ENCODE measurements at regions not wholly inside any gene's neighbourhood (a gene's known extent, or its start where the extent isn't known, plus 50 kb on each side); places are given as distances from the start of the nearest gene placed in this dataset.

DNA sequence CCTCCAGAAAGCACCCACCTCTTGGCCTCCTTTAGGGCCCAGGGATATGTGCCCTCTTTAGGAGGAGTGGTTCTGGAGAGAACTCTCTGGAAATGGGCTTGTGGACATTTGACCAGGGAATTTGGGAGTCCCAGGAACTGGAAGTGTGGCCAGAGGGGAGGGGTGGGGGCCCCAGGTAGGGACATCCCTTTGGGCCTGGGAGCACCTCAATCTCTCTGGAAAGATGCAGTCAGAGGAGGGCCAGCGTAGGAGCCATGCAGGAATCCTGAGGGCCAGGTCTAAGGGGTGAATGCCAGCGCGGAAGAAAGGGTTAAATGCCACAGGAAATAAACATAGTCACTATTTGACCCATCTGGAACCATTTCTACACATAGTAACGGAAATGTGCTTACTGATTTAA lies 50.3 kb upstream of the ITGA11 start:
- DNase-seq (ENCODE audit: low read depth), result no peak
- no peak for TF ChIP-seq CTCF (conservative IDR thresholded peaks at IDR 0.05; ENCODE audit: control insufficient read depth, insufficient read depth, low read depth, low read length)
- no peak overlapping the region for H3K4me3 ChIP-seq (ENCODE audit: control insufficient read depth, low read depth, low read length)

- DNase-seq (ENCODE audit: low read depth), result no peak
- H3K4me3 ChIP-seq (ENCODE audit: control insufficient read depth, low read depth, low read length), result no peak overlapping the region
- TF ChIP-seq CTCF (conservative IDR thresholded peaks at IDR 0.05; ENCODE audit: control insufficient read depth, insufficient read depth, low read depth, low read length), result no peak
These were observed 51.2 kb upstream of the ITGA11 start for GRCh38 chr15:68483165-68483564.

- no peak for TF ChIP-seq CTCF (conservative IDR thresholded peaks at IDR 0.05; ENCODE audit: control insufficient read depth, insufficient read depth, low read depth, low read length)
- no peak overlapping the region for H3K4me3 ChIP-seq (ENCODE audit: control insufficient read depth, low read depth, low read length)
- no peak for DNase-seq (ENCODE audit: low read depth)
These were observed 52.3 kb upstream of the ITGA11 start for GRCh38 chr15:68484220-68484619.

- DNase-seq (ENCODE audit: low read depth), result peak; percentile 51
- TF ChIP-seq CTCF (conservative IDR thresholded peaks at IDR 0.05; ENCODE audit: control insufficient read depth, insufficient read depth, low read depth, low read length), result no peak
- no peak overlapping the region for H3K4me3 ChIP-seq (ENCODE audit: control insufficient read depth, low read depth, low read length)
These were observed 52.9 kb upstream of the ITGA11 start for GRCh38 chr15:68484696-68485400.

DNA sequence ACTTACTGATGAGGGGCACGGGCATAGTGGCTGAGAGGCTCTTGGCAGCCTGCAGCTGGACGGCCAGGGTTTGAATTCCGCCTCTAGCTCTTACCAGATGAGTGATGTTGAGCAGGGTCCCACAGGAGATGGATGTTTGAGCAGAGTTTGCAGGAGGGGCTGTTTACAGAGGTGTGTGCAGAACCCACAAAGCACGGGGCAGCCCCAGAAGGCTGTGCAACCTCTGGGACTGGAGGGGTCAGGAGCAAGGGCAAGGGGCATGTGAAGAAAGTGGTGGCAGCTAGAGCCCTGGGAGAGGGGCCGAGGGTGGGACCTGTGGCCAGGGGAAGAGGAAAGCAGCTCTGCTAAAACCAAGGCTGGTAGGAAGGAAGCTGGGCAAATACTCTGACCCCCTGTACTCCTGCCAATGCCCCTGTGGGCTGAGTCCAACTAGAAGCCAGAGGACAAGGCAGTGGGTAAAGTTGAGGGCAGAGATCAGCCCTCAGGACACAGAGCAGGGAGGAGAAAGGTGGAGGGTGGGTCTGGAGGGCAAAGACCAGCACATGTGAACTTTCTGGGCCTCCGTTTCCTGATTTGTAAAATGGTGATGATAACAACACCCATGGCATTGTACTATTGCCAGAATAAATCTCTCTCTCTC lies 53.9 kb upstream of the ITGA11 start:
- no peak for TF ChIP-seq CTCF (conservative IDR thresholded peaks at IDR 0.05; ENCODE audit: control insufficient read depth, insufficient read depth, low read depth, low read length)
- H3K4me3 ChIP-seq (ENCODE audit: control insufficient read depth, low read depth, low read length), result no peak overlapping the region
- DNase-seq (ENCODE audit: low read depth), result no peak

DNA sequence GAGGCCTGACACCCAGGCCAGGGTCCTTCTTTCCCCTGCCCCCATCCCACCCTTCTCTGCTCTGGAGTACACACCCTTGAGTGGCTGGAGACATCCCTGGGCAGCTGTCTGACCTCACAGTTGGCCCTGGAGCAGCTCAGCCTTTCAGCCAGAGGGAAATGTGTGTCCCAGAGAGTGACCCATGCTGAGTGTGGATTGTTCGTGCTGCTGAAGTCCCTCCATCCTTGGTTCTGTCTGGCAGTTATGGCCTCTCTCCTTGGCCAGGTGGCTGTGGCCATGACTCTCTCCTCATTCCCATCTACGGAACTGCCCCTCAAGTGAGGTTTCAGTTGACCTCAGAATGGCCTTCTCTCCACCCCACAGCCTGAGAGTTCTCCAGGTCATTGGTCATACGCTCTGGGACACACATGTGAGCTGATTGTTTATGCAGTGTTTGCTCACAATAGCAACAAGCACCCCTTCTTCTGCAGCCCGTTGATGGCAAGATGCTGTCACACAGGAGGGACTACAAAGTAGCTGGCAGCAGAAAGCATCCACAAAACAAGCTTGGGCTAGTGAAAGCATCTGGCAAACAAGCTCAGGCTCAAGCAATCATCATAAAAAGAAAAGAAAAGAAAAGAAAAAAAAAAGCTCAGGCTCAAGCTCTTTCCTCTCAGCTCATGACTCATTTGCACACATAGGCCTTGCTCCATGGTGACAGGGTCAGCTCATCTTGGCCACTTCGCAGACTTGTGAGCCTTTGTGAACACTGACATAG lies 55.3 kb upstream of the ITGA11 start:
- TF ChIP-seq CTCF (conservative IDR thresholded peaks at IDR 0.05; ENCODE audit: control insufficient read depth, insufficient read depth, low read depth, low read length), result no peak
- peak; percentile 62 for DNase-seq (ENCODE audit: low read depth)

More for the DNA sequence above, 55.3 kb upstream of the ITGA11 start:
- no peak overlapping the region for H3K4me3 ChIP-seq (ENCODE audit: control insufficient read depth, low read depth, low read length)
